ENCODE measurements at regions not wholly inside any gene's neighbourhood (a gene's known extent, or its start where the extent isn't known, plus 50 kb on each side); places are given as distances from the start of the nearest gene placed in this dataset.

DNA sequence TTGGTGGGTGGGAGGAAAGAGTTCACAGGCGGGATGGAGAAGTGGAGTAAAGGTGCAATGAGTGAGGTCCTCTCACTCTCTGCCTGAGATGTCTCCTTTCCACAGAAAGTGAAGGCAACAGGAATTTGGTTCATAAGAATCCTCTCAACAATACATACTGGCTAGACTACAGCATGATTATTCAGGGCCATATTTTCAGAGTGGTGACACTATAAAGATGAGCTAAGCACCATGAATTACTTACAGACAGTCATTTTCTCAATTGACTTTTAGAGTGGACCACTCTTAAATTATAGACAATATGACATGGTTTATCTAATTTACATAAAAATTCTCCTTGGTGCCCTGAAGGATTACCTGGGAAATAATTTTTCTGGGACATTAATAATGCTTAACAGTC is 286.1 kb upstream of the MAD2L1 start:
- Mint-ChIP-seq H3K27ac (no peak overlapping the region), H3K9me3 (no peaks in the 10 kb centered on the region)
- H2BK5ac ChIP-seq (ENCODE audit: insufficient read length, low read length), result no peak overlapping the region

More for the DNA sequence above, 286.1 kb upstream of the MAD2L1 start:
- H3K4me1 ChIP-seq (ENCODE audit: insufficient read depth, low read length), result no peaks in the 10 kb centered on the region
- H3K79me1 ChIP-seq (ENCODE audit: insufficient read depth, low read depth, low read length, poor library complexity, severe bottlenecking), result no peaks in the 10 kb centered on the region
- H3K27ac ChIP-seq (ENCODE audit: insufficient read length, low read depth, low read length), result no peak overlapping the region
- Mint-ChIP-seq H3K36me3 (ENCODE audit: insufficient read depth in 1 of 3, low read depth in 3 of 3) (no peaks in the 10 kb centered on the region), H3K4me1 (peaks cover 3% of the 10 kb centered on the region in 2 experiments; a peak in 1 of 4 replicates), H3K4me3 (no peak overlapping the region), H3K27me3 (ENCODE audit: low read depth) (no peaks in the 10 kb centered on the region)
- no peak overlapping the region for H2BK20ac ChIP-seq (ENCODE audit: low read depth, low read length, poor library complexity, severe bottlenecking)
- no peak overlapping the region for H3K18ac ChIP-seq (ENCODE audit: insufficient read length, low read depth, low read length)
- H3K27me3 ChIP-seq (ENCODE audit: insufficient read depth, low read length), result no peaks in the 10 kb centered on the region
- no peak overlapping the region for H3K4ac ChIP-seq (ENCODE audit: low read depth, low read length)
- no peaks in the 10 kb centered on the region for H3K79me2 ChIP-seq (ENCODE audit: insufficient read depth, low read length)
- DNase-seq, result no peak
- no peak overlapping the region for H3K9ac ChIP-seq (ENCODE audit: extremely low read depth, insufficient read length, low read length)
- no peak overlapping the region for H4K5ac ChIP-seq (ENCODE audit: insufficient read length, low read depth, low read length)
- no peak overlapping the region for H3T11ph ChIP-seq (ENCODE audit: low read length)
- H4K91ac ChIP-seq (ENCODE audit: insufficient read length, low read depth, low read length), result no peak overlapping the region
- no peaks in the 10 kb centered on the region for H3K9me3 ChIP-seq (ENCODE audit: control insufficient read depth, low read depth, low read length)
- no peak overlapping the region for H3K23ac ChIP-seq (ENCODE audit: insufficient read length, low read depth, low read length)
- no peak overlapping the region for H3K4me2 ChIP-seq (ENCODE audit: insufficient read depth, insufficient read length, low read length)
- no peak overlapping the region for H3K14ac ChIP-seq (ENCODE audit: insufficient read depth, low read length)
- no peaks in the 10 kb centered on the region for H4K20me1 ChIP-seq (ENCODE audit: control insufficient read depth, insufficient read depth, insufficient read length)
- no peak overlapping the region for H3K56ac ChIP-seq (ENCODE audit: insufficient read length, low read depth, low read length)
- WGBS (ENCODE audit: extremely low coverage, insufficient read length, low lambda C conversion rate), result no CpG with 5 or more reads among the region's 1 CpG
- no peak overlapping the region for H2BK12ac ChIP-seq (ENCODE audit: insufficient read length, low read depth, low read length)
- TF ChIP-seq, protein P1, sequence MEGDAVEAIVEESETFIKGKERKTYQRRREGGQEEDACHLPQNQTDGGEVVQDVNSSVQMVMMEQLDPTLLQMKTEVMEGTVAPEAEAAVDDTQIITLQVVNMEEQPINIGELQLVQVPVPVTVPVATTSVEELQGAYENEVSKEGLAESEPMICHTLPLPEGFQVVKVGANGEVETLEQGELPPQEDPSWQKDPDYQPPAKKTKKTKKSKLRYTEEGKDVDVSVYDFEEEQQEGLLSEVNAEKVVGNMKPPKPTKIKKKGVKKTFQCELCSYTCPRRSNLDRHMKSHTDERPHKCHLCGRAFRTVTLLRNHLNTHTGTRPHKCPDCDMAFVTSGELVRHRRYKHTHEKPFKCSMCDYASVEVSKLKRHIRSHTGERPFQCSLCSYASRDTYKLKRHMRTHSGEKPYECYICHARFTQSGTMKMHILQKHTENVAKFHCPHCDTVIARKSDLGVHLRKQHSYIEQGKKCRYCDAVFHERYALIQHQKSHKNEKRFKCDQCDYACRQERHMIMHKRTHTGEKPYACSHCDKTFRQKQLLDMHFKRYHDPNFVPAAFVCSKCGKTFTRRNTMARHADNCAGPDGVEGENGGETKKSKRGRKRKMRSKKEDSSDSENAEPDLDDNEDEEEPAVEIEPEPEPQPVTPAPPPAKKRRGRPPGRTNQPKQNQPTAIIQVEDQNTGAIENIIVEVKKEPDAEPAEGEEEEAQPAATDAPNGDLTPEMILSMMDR (conservative IDR thresholded peaks at IDR 0.05), result no peak
- no peak overlapping the region for H4K8ac ChIP-seq (replicated peaks; ENCODE audit: insufficient read length, low read depth, low read length)
- no peak overlapping the region for H2AFZ ChIP-seq (ENCODE audit: low read length)
- no peak overlapping the region for H2AK5ac ChIP-seq (ENCODE audit: insufficient read length, low read length)
- no peaks in the 10 kb centered on the region for H3K23me2 ChIP-seq (ENCODE audit: insufficient read length, low read depth, low read length, poor library complexity, severe bottlenecking)
- H2BK120ac ChIP-seq (ENCODE audit: low read depth, low read length, poor library complexity, severe bottlenecking), result no peak overlapping the region
- H2BK15ac ChIP-seq (ENCODE audit: low read depth, low read length), result no peak overlapping the region

All from H9 (cell line).